Upper lobe of left lung (tissue), 4 donors: ENCODE measurements at regions not wholly inside any gene's neighbourhood (a gene's known extent, or its start where the extent isn't known, plus 50 kb on each side); places are given as distances from the start of the nearest gene placed in this dataset.

Source experiments
- CTCF ChIP-seq, 6 experiments: fragments of 450-650 bp in 4 of 6; fragments of 200-600 bp in 2 of 6; sonication (generic) in 2 of 6; IDR thresholded peaks; one replicate each; pipeline ENCODE4 v1.5.1; 2016 to 2019; ENCODE audit warnings: antibody characterized with exemption in 6 of 6
- POLR2A ChIP-seq, 4 donors: fragments of 450-650 bp; IDR thresholded peaks; one replicate each; pipeline ENCODE4 v1.5.1; 2016 to 2017; ENCODE audit warnings: antibody characterized with exemption in 4 of 4, mild to moderate bottlenecking in 2 of 4

GRCh38 chr15:36365963-36366362, 213.5 kb upstream of the CDIN1 start:
- no peak for TF ChIP-seq CTCF (IDR thresholded peaks at IDR 0.05)
- TF ChIP-seq POLR2A (IDR thresholded peaks at IDR 0.05): no peak
